Sigmoid colon (tissue), 6 donors: ENCODE measurements at regions not wholly inside any gene's neighbourhood (a gene's known extent, or its start where the extent isn't known, plus 50 kb on each side); places are given as distances from the start of the nearest gene placed in this dataset.

Source experiments
- DNase-seq: peaks from one replicate; pipeline ENCODE4 v3.0.0-alpha.2; 2019
- H3K27ac ChIP-seq, 4 donors: fragments of 200-600 bp; sonication (generic); one replicate each; pipeline ENCODE4 v1.5.1; 2016 to 2019; ENCODE audit warnings: mild to moderate bottlenecking in 1 of 4
- H3K27me3 ChIP-seq, 3 donors: fragments of 200-600 bp; sonication (generic); one replicate each; pipeline ENCODE4 v1.5.1; 2019; ENCODE audit warnings: mild to moderate bottlenecking in 1 of 3
- H3K36me3 ChIP-seq, 4 donors: fragments of 200-600 bp; sonication (generic); one replicate each; pipeline ENCODE4 v1.5.1; 2016 to 2019
- H3K4me1 ChIP-seq, 4 donors: fragments of 200-600 bp; sonication (generic); one replicate each; pipeline ENCODE4 v1.5.1; 2017 to 2019
- H3K4me3 ChIP-seq, 4 donors: fragments of 200-600 bp; sonication (generic); one replicate each; pipeline ENCODE4 v1.5.1; 2017 to 2019; ENCODE audit warnings: mild to moderate bottlenecking in 2 of 4, moderate library complexity in 1 of 4
- H3K9me3 ChIP-seq, 4 donors: fragments of 200-600 bp in 3 of 4; sonication (generic) in 3 of 4; one replicate each; pipeline versions ENCODE4 v1.5.1 to v1.6.1; 2013 to 2019
- CTCF ChIP-seq, 4 experiments: fragments of 450-650 bp in 3 of 4; fragments of 200-600 bp in 1 of 4; IDR thresholded peaks; one replicate each; pipeline ENCODE4 v1.5.1; 2016 to 2019; ENCODE audit warnings: antibody characterized with exemption in 4 of 4, mild to moderate bottlenecking in 3 of 4, moderate library complexity in 2 of 4
- EP300 ChIP-seq, 4 donors: sonication (generic); formaldehyde crosslinking; IDR thresholded peaks; one replicate each; pipeline ENCODE4 v1.6.1; 2017; ENCODE audit warnings: antibody characterized with exemption in 4 of 4
- POLR2A ChIP-seq, 2 donors: fragments of 450-650 bp; IDR thresholded peaks; one replicate each; pipeline ENCODE4 v1.6.1; 2016; ENCODE audit warnings: antibody characterized with exemption in 2 of 2, mild to moderate bottlenecking in 2 of 2, moderate library complexity in 2 of 2
- POLR2AphosphoS5 ChIP-seq, 4 donors: sonication (generic); formaldehyde crosslinking; IDR thresholded peaks; one replicate each; pipeline ENCODE4 v1.6.1; 2017; ENCODE audit warnings: antibody characterized with exemption in 4 of 4
- WGBS, 2 donors: extraction: QIAGEN DNeasy Blood & Tissue Kit; methylation state at CpG; one replicate each; pipeline ENCODE4 v1.1.7; 2013; 5-methylcytosine and 5-hydroxymethylcytosine counted together
- intact Hi-C: fragments of 100-400 bp; cut with DNase I; formaldehyde crosslinking; loops from one replicate; pipeline ENCODE4 v1.15.1; 2023
- donor health status: healthy with polysubstance abuse.
- donor health status: healthy.

DNA sequence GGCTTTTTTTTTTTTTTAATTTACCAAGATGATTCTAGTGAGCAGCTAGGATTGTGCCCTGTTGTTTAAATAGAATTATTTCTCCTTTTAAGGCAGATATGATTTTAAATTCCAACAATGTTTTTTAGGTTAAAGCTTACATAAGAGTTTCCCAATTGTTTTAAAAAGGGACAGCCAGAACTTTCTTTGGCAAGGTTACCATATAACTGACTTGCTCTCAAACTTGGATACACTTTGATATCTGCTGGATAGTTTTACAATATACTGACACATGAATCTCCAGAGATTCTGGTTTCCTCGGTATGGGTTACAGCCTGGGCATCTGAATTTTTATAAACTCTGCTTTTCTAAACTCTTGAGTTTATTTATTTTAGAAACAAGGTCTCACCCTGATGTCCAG, 134.3 kb upstream of the GADL1 start:
- TF ChIP-seq EP300 (IDR thresholded peaks at IDR 0.05) = no peak
- no peak for TF ChIP-seq POLR2AphosphoS5 (IDR thresholded peaks at IDR 0.05)
- no peak for TF ChIP-seq CTCF (IDR thresholded peaks at IDR 0.05)
- TF ChIP-seq POLR2A (IDR thresholded peaks at IDR 0.05) = no peak
- no peaks in the 10 kb centered on the region for H3K4me1 ChIP-seq
- WGBS, 2 donors = 86 to 88% methylated on average over 1 of the region's 1 CpG
- no peaks in the 10 kb centered on the region for H3K27me3 ChIP-seq
- DNase-seq = no peak
- intact Hi-C loops = no loop called here
- H3K27ac ChIP-seq = no peak overlapping the region
- H3K36me3 ChIP-seq = no peaks in the 10 kb centered on the region
- peaks cover 0 to 10% (median 0%) of the 10 kb centered on the region in 4 donors for H3K9me3 ChIP-seq
- H3K4me3 ChIP-seq = no peak overlapping the region

- intact Hi-C loops = no loop called here
- Histone ChIP-seq H3K27ac (no peak overlapping the region), H3K4me1 (no peaks in the 10 kb centered on the region), H3K9me3 (peaks cover 0 to 12% (median 1%) of the 10 kb centered on the region in 4 donors), H3K27me3 (no peaks in the 10 kb centered on the region), H3K36me3 (no peaks in the 10 kb centered on the region), H3K4me3 (no peak overlapping the region)
- TF ChIP-seq CTCF (IDR thresholded peaks at IDR 0.05) = no peak
- no peak for TF ChIP-seq EP300 (IDR thresholded peaks at IDR 0.05)
- TF ChIP-seq POLR2AphosphoS5 (IDR thresholded peaks at IDR 0.05) = no peak
- no peak for TF ChIP-seq POLR2A (IDR thresholded peaks at IDR 0.05)
- DNase-seq = no peak
- WGBS, 2 donors = 73 to 76% methylated on average over 3 of the region's 3 CpGs
Measured at GRCh38 chr3:31029706-31030105, 135.2 kb upstream of the GADL1 start.

GRCh38 chr3:31035681-31036080, 141.2 kb upstream of the GADL1 start:
- Histone ChIP-seq H3K4me3 (no peak overlapping the region), H3K9me3 (peaks cover 0 to 4% (median 1%) of the 10 kb centered on the region in 4 donors), H3K4me1 (no peaks in the 10 kb centered on the region), H3K27ac (no peak overlapping the region), H3K27me3 (no peaks in the 10 kb centered on the region), H3K36me3 (no peaks in the 10 kb centered on the region)
- intact Hi-C loops = no loop called here
- TF ChIP-seq EP300 (IDR thresholded peaks at IDR 0.05) (no peak), POLR2AphosphoS5 (IDR thresholded peaks at IDR 0.05) (no peak), CTCF (IDR thresholded peaks at IDR 0.05) (no peak), POLR2A (IDR thresholded peaks at IDR 0.05) (no peak)
- 85 to 88% methylated on average over 1 of the region's 1 CpG for WGBS, 2 donors
- no peak for DNase-seq

DNA sequence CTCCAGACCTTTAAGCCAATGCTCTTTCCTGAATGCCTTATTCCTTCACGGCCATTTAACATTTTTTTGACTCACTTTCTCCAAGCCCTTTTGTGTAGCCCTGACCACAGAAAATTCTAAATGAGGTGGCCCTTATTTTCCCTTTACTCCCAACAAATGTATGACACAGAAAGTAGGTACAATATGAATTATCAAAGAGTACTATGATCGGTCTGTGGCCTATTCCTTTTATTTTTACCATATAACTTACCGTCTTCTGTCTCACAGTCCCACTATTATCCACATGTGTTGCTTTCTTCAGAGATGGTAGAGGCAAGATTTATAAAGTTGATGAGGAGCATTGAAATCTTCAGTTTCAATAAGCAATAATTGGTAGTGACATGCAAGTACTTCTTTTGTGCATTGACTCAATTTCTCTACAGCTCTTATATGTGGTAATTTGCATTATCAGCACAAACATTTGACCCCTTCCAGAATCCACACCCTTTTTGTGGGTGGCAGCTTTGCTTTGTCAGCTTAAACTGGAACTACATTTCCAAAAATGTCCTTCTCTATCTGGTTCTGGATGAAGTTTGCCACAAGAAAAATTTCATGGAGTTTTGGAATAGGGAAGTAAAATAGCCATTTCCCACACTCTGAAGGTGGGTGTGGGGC, 143.8 kb upstream of the GADL1 start:
- TF ChIP-seq POLR2A (IDR thresholded peaks at IDR 0.05) (no peak), EP300 (IDR thresholded peaks at IDR 0.05) (no peak), POLR2AphosphoS5 (IDR thresholded peaks at IDR 0.05) (no peak), CTCF (IDR thresholded peaks at IDR 0.05) (no peak)
- intact Hi-C loops = no loop called here
- DNase-seq = no peak
- WGBS, 2 donors = 88 to 90% methylated on average over 3 of the region's 3 CpGs
- Histone ChIP-seq H3K27me3 (no peaks in the 10 kb centered on the region), H3K27ac (no peak overlapping the region), H3K36me3 (no peaks in the 10 kb centered on the region), H3K9me3 (peaks cover 0 to 10% (median 1%) of the 10 kb centered on the region in 4 donors), H3K4me1 (no peaks in the 10 kb centered on the region), H3K4me3 (no peak overlapping the region)

- intact Hi-C loops = no loop called here
- no peak for TF ChIP-seq CTCF (IDR thresholded peaks at IDR 0.05)
- TF ChIP-seq POLR2A (IDR thresholded peaks at IDR 0.05) = no peak
- TF ChIP-seq EP300 (IDR thresholded peaks at IDR 0.05) = no peak
- TF ChIP-seq POLR2AphosphoS5 (IDR thresholded peaks at IDR 0.05) = no peak
Measured at GRCh38 chr3:31039145-31039544, 144.7 kb upstream of the GADL1 start.

More at GRCh38 chr3:31039145-31039544, 144.7 kb upstream of the GADL1 start:
- DNase-seq = no peak
- Histone ChIP-seq H3K4me1 (no peaks in the 10 kb centered on the region), H3K36me3 (no peaks in the 10 kb centered on the region), H3K27me3 (no peaks in the 10 kb centered on the region), H3K27ac (no peak overlapping the region), H3K4me3 (no peak overlapping the region), H3K9me3 (peaks cover 0 to 10% (median 1%) of the 10 kb centered on the region in 4 donors)
- 87 to 90% methylated on average over 1 of the region's 1 CpG for WGBS, 2 donors
